HCT116 (cell line): ENCODE measurements at regions not wholly inside any gene's neighbourhood (a gene's known extent, or its start where the extent isn't known, plus 50 kb on each side); places are given as distances from the start of the nearest gene placed in this dataset.

Source experiments
- ATAC-seq: fragments of 200-7000 bp; cut with Tn5 transposase; 2 replicates; pipeline ENCODE4 v1.9.1; 2020; ENCODE audit warnings: mild to moderate bottlenecking, moderate library complexity
- BruUV-seq: library from RNA; stranded (reverse); fragments of 400-500 nt; replicated peaks from 2 replicates; lab custom pipeline; 2021; lab: Mats Ljungman, UMichigan
- CTCF ChIA-PET: fragments of 300-600 bp; sonication (Branson Sonifier 250); formaldehyde crosslinking; loops from one replicate; lab custom pipeline; 2021; ENCODE audit warnings: antibody characterized with exemption; lab: Charles Lee
- POLR2A ChIA-PET: fragments of 300-600, 350-600 bp; sonication (Branson Sonifier 250); formaldehyde crosslinking; loops from one replicate; lab custom pipeline; 2021; ENCODE audit warnings: antibody characterized with exemption; lab: Charles Lee
- RAD21 ChIA-PET, 2 experiments: fragments of 300-600 bp; sonication (Branson Sonifier 250); formaldehyde crosslinking; loops; one replicate each; lab custom pipeline; 2023; ENCODE audit warnings: low total read pairs in 2 of 2; ENCODE audit not compliant: uncharacterized antibody in 2 of 2, unreplicated experiment in 2 of 2, low non-redundant PET in 1 of 2; lab: Charles Lee
- DNase-seq: peaks from one replicate; pipeline ENCODE4 v3.0.0-alpha.2; 2010; ENCODE audit warnings: low read depth, low spot score
- H2AFZ ChIP-seq: fragments of 200-600 bp; shearing (Covaris generic), sonication (generic); 2 replicates; pipeline ENCODE4 v1.6.1; 2017; ENCODE audit warnings: low read depth, mixed run types, mixed read lengths, antibody characterized with exemption, low read length; ENCODE audit not compliant: poor library complexity, severe bottlenecking
- H3K27ac ChIP-seq: 2 replicates; pipeline ENCODE4 v1.5.1; 2012; ENCODE audit warnings: low read depth, low read length
- H3K27me3 ChIP-seq: fragments of 200-600 bp; sonication (generic); 2 replicates; pipeline ENCODE4 v1.6.1; 2016; ENCODE audit warnings: mixed run types, low read length, mixed read lengths; ENCODE audit not compliant: insufficient read depth
- H3K36me3 ChIP-seq, 2 experiments: fragments of 200-500 bp in 1 of 2; fragments of 200-600 bp in 1 of 2; sonication (Bioruptor generic) in 1 of 2; sonication (generic) in 1 of 2; 2 replicates each; pipeline versions ENCODE4 v1.5.1 to v1.6.1; 2014 to 2016; ENCODE audit warnings: low read length in 2 of 2, inconsistent platforms in 1 of 2, mixed read lengths in 1 of 2, mixed run types in 1 of 2; ENCODE audit not compliant: insufficient read depth in 2 of 2, control insufficient read depth in 1 of 2
- H3K4me1 ChIP-seq, 2 experiments: fragments of 200-600 bp in 1 of 2; sonication (generic) in 1 of 2; 2 replicates each; pipeline versions ENCODE4 v1.5.1 to v1.6.1; 2012 to 2017; ENCODE audit warnings: low read length in 2 of 2, inconsistent platforms in 1 of 2, mild to moderate bottlenecking in 1 of 2, mixed read lengths in 1 of 2, mixed run types in 1 of 2, moderate library complexity in 1 of 2; ENCODE audit not compliant: insufficient read depth in 2 of 2, control insufficient read depth in 1 of 2
- H3K4me2 ChIP-seq: fragments of 200-600 bp; sonication (generic); 2 replicates; pipeline ENCODE4 v1.6.1; 2017; ENCODE audit warnings: mixed run types, low read length, mixed read lengths
- H3K4me3 ChIP-seq, 2 experiments: fragments of 200-600 bp in 1 of 2; sonication (generic) in 1 of 2; replicated peaks in 1 of 2; 2 replicates each; pipeline ENCODE4 v1.5.1; 2011 to 2016; ENCODE audit warnings: low read length in 2 of 2, control low read depth in 1 of 2, low read depth in 1 of 2, mild to moderate bottlenecking in 1 of 2, mixed read lengths in 1 of 2, mixed run types in 1 of 2
- H3K79me2 ChIP-seq: fragments of 200-600 bp; sonication (generic); 2 replicates; pipeline ENCODE4 v1.6.1; 2017; ENCODE audit warnings: mild to moderate bottlenecking, mixed run types, low read length, moderate library complexity, mixed read lengths; ENCODE audit not compliant: insufficient read depth
- H3K9ac ChIP-seq: fragments of 200-600 bp; sonication (generic); 2 replicates; pipeline ENCODE4 v1.6.1; 2016; ENCODE audit warnings: low read length, mixed read lengths
- H3K9me2 ChIP-seq: fragments of 200-600 bp; sonication (generic), shearing (Covaris generic); 2 replicates; pipeline ENCODE4 v1.6.1; 2017; ENCODE audit warnings: mixed run types, mild to moderate bottlenecking, moderate library complexity; ENCODE audit not compliant: insufficient read depth
- H3K9me3 ChIP-seq, 2 experiments: fragments of 200-500 bp in 1 of 2; fragments of 200-600 bp in 1 of 2; sonication (Bioruptor generic) in 1 of 2; sonication (generic) in 1 of 2; 2 replicates each; pipeline ENCODE4 v1.6.1; 2014 to 2017; ENCODE audit warnings: low read length in 2 of 2, mixed read lengths in 2 of 2, inconsistent platforms in 1 of 2, low read depth in 1 of 2, mild to moderate bottlenecking in 1 of 2, mixed run types in 1 of 2, moderate library complexity in 1 of 2; ENCODE audit not compliant: control insufficient read depth in 1 of 2, insufficient read depth in 1 of 2
- H4K20me1 ChIP-seq: fragments of 200-600 bp; sonication (generic), shearing (Covaris generic); 2 replicates; pipeline ENCODE4 v1.6.1; 2017; ENCODE audit warnings: mixed run types, mild to moderate bottlenecking, moderate library complexity; ENCODE audit not compliant: insufficient read depth
- ATF3 ChIP-seq: IDR thresholded peaks from 2 replicates; pipeline ENCODE4 v1.6.1; 2012
- CBX3 ChIP-seq: IDR thresholded peaks from 2 replicates; pipeline ENCODE4 v1.6.1; 2012; ENCODE audit warnings: low read depth
- CEBPB ChIP-seq: IDR thresholded peaks from 2 replicates; pipeline ENCODE4 v1.6.1; 2012; ENCODE audit warnings: low read depth
- CTCF ChIP-seq, 3 experiments: fragments of 200-600 bp in 1 of 3; sonication (generic) in 1 of 3; IDR thresholded peaks in 2 of 3; conservative IDR thresholded peaks in 1 of 3; 2 replicates each; pipeline ENCODE4 v1.5.1; 2012 to 2017; ENCODE audit warnings: low read depth in 2 of 3, low read length in 2 of 3, antibody characterized with exemption in 1 of 3, borderline replicate concordance in 1 of 3, control low read depth in 1 of 3, mild to moderate bottlenecking in 1 of 3, mixed read lengths in 1 of 3, mixed run types in 1 of 3, moderate library complexity in 1 of 3; ENCODE audit not compliant: insufficient read depth in 1 of 3
- EGR1 ChIP-seq: IDR thresholded peaks from 2 replicates; pipeline ENCODE4 v1.6.1; 2012; ENCODE audit warnings: low read depth
- EZH2phosphoT487 ChIP-seq: fragments of 200-600 bp; IDR thresholded peaks from 2 replicates; pipeline ENCODE4 v1.6.1; 2018; ENCODE audit warnings: antibody characterized with exemption, borderline replicate concordance
- FOSL1 ChIP-seq: IDR thresholded peaks from 2 replicates; pipeline ENCODE4 v1.6.1; 2012; ENCODE audit warnings: low read depth
- JUND ChIP-seq: IDR thresholded peaks from 2 replicates; pipeline ENCODE4 v1.6.1; 2012
- MAX ChIP-seq: IDR thresholded peaks from 2 replicates; pipeline ENCODE4 v1.6.1; 2012
- POLR2A ChIP-seq: IDR thresholded peaks from 2 replicates; pipeline ENCODE4 v1.7.0; 2011; ENCODE audit warnings: borderline replicate concordance; ENCODE audit not compliant: insufficient read depth, insufficient read length; ENCODE audit errors: extremely low read depth
- POLR2AphosphoS5 ChIP-seq: IDR thresholded peaks from 2 replicates; pipeline ENCODE4 v1.6.1; 2011; ENCODE audit warnings: mild to moderate bottlenecking, low read depth, low read length, moderate library complexity
- REST ChIP-seq: IDR thresholded peaks from 2 replicates; pipeline ENCODE4 v1.6.1; 2012; ENCODE audit warnings: low read depth
- SIN3A ChIP-seq: IDR thresholded peaks from 2 replicates; pipeline ENCODE4 v1.6.1; 2012; ENCODE audit warnings: low read depth
- SP1 ChIP-seq: IDR thresholded peaks from 2 replicates; pipeline ENCODE4 v1.6.1; 2012; ENCODE audit warnings: low read depth
- SRF ChIP-seq: IDR thresholded peaks from 2 replicates; pipeline ENCODE4 v1.6.1; 2012; ENCODE audit warnings: low read depth
- YY1 ChIP-seq: IDR thresholded peaks from 2 replicates; pipeline ENCODE4 v1.6.1; 2011; ENCODE audit warnings: low read length, low read depth, moderate library complexity, mild to moderate bottlenecking; ENCODE audit not compliant: insufficient replicate concordance; ENCODE audit errors: extremely low read depth
- ZBTB33 ChIP-seq: IDR thresholded peaks from 2 replicates; pipeline ENCODE4 v1.6.1; 2011; ENCODE audit warnings: mild to moderate bottlenecking, low read length, moderate library complexity; ENCODE audit not compliant: insufficient replicate concordance; ENCODE audit errors: extremely low read depth
- ZFX ChIP-seq: fragments of 450-650 bp; IDR thresholded peaks from 2 replicates; pipeline ENCODE4 v1.6.1; 2017
- ZNF274 ChIP-seq: fragments of 200-500 bp; sonication (Bioruptor generic); IDR thresholded peaks from 2 replicates; pipeline ENCODE4 v1.6.1; 2014; ENCODE audit warnings: mild to moderate bottlenecking, low read depth, low read length, inconsistent platforms
- intact Hi-C: fragments of 100-400 bp; cut with micrococcal nuclease; formaldehyde crosslinking; loops from 2 replicates; pipeline ENCODE4 v1.10.0; 2022

- intact Hi-C loops = no loop called here
- RAD21 ChIA-PET = no interaction called here
- Histone ChIP-seq H3K9me2 (no peaks in the 10 kb centered on the region), H3K27me3 (no peaks in the 10 kb centered on the region), H3K9me3 (no peaks in the 10 kb centered on the region), H3K79me2 (no peaks in the 10 kb centered on the region), H3K4me2 (no peak overlapping the region), H4K20me1 (no peaks in the 10 kb centered on the region), H3K36me3 (no peaks in the 10 kb centered on the region), H3K4me1 (no peaks in the 10 kb centered on the region), H3K4me3 (no peak overlapping the region), H3K27ac (no peak overlapping the region), H2AFZ (no peak overlapping the region), H3K9ac (no peak overlapping the region)
- CTCF ChIA-PET = no interaction called here
- no TSS peak for BruUV-seq
- POLR2A ChIA-PET = no interaction called here
- DNase-seq (no peak), ATAC-seq (no peak)
- TF ChIP-seq REST (no peak), POLR2A (no peak), ZBTB33 (no peak), CEBPB (no peak), EGR1 (no peak), ZFX (no peak), EZH2phosphoT487 (no peak), ATF3 (no peak), SP1 (no peak), ZNF274 (no peak), CBX3 (no peak), YY1 (no peak), SIN3A (no peak), CTCF (IDR thresholded peaks at IDR 0.05 in 2 of 3, conservative IDR thresholded peaks at IDR 0.05 in 1 of 3; ENCODE audit: borderline replicate concordance in 1 of 3, insufficient read depth in 1 of 3, low read depth in 2 of 3, low read length in 2 of 3) (no peak), FOSL1 (no peak), MAX (no peak), POLR2AphosphoS5 (no peak), SRF (no peak), JUND (no peak)
These were observed 62.4 kb upstream of the EFEMP1 start for GRCh38 chr2:55986001-55986400.
